ENCODE measurements at regions not wholly inside any gene's neighbourhood (a gene's known extent, or its start where the extent isn't known, plus 50 kb on each side); places are given as distances from the start of the nearest gene placed in this dataset.

- TF ChIP-seq EZH2 (IDR thresholded peaks at IDR 0.05; ENCODE audit: low read length, unreplicated experiment): no peak
- TF ChIP-seq CTCF (conservative IDR thresholded peaks at IDR 0.05; ENCODE audit: low read depth, low read length): no peak
These were observed 118.3 kb upstream of the ALKAL2 start for GRCh38 chr2:406231-406630.

Data from PC-3 (cell line).